ENCODE measurements at regions not wholly inside any gene's neighbourhood (a gene's known extent, or its start where the extent isn't known, plus 50 kb on each side); places are given as distances from the start of the nearest gene placed in this dataset.

DNA sequence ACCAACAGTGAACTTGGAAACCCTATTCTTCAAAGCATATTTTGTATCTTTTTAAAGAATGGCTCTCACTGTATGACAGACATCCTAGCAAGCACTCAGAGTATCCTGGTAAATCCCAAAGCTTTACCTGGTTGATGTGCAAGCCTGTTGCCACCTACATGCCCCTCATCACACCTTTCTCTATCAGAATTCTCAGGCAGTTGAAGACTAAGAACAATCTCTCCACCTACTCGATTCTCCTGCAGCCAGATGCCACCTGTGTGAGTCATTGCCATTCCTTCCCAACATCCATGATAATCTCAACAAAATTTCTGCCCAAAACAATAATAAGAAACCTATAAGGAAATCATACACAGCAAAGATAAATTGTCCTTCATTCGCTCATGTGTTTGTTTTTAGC lies 659.8 kb downstream of the BCL11A start:
- Histone ChIP-seq H3K4me1 (ENCODE audit: control insufficient read depth, insufficient read depth, low read length) (no peaks in the 10 kb centered on the region), H3K9ac (ENCODE audit: extremely low read depth, low read length, poor library complexity, severe bottlenecking) (no peak overlapping the region), H3K27ac (ENCODE audit: low read depth, low read length) (no peak overlapping the region), H3K4me3 (ENCODE audit: low read length) (no peak overlapping the region), H3K36me3 (ENCODE audit: control insufficient read depth, insufficient read depth, low read length) (no peaks in the 10 kb centered on the region), H3K9me3 (ENCODE audit: control insufficient read depth, low read length) (no peaks in the 10 kb centered on the region), H3K27me3 (ENCODE audit: control insufficient read depth, insufficient read depth, low read length, poor library complexity, severe bottlenecking) (no peaks in the 10 kb centered on the region)
- no peak overlapping the region for H3K27ac Mint-ChIP-seq
- peaks cover 8% of the 10 kb centered on the region for H3K4me1 Mint-ChIP-seq
- TF ChIP-seq, protein P1, sequence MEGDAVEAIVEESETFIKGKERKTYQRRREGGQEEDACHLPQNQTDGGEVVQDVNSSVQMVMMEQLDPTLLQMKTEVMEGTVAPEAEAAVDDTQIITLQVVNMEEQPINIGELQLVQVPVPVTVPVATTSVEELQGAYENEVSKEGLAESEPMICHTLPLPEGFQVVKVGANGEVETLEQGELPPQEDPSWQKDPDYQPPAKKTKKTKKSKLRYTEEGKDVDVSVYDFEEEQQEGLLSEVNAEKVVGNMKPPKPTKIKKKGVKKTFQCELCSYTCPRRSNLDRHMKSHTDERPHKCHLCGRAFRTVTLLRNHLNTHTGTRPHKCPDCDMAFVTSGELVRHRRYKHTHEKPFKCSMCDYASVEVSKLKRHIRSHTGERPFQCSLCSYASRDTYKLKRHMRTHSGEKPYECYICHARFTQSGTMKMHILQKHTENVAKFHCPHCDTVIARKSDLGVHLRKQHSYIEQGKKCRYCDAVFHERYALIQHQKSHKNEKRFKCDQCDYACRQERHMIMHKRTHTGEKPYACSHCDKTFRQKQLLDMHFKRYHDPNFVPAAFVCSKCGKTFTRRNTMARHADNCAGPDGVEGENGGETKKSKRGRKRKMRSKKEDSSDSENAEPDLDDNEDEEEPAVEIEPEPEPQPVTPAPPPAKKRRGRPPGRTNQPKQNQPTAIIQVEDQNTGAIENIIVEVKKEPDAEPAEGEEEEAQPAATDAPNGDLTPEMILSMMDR (conservative IDR thresholded peaks at IDR 0.05) = no peak
- peaks cover 2% of the 10 kb centered on the region for H3K27me3 Mint-ChIP-seq (ENCODE audit: insufficient read depth)
- no peaks in the 10 kb centered on the region for H3K36me3 Mint-ChIP-seq (ENCODE audit: low read depth)
- no peak for DNase-seq
- 92% methylated on average over 2 of the region's 2 CpGs; no CpG with 5 or more reads in 1 of the 2 experiments for WGBS, 2 experiments (ENCODE audit: insufficient coverage in 1 of 2, insufficient read length in 1 of 2)
- no peak overlapping the region for H3K4me3 Mint-ChIP-seq
- H3K9me3 Mint-ChIP-seq = no peaks in the 10 kb centered on the region

DNA sequence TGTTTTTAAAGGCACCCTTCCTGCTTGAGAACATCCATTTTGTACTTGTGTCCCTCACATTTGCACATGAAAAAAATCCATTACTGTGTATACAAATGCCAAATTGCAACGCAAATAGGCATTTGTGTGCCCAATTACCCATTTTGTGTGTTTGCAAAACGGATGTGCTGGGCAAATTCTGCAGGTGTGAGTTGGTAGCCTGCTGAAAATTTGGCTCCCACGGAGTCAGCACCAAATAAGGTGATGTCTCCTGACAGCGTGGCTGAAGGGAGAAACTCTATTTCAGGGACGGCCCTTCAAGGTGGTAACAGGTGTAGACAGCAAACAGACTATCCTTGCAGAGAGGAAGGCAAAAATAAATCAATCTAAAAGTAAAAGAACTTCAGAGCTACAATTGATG lies 661.1 kb downstream of the BCL11A start:
- no peaks in the 10 kb centered on the region for H3K9me3 ChIP-seq (ENCODE audit: control insufficient read depth, low read length)
- Mint-ChIP-seq H3K4me3 (no peak overlapping the region), H3K4me1 (peaks cover 20% of the 10 kb centered on the region), H3K27me3 (ENCODE audit: insufficient read depth) (peaks cover 2% of the 10 kb centered on the region), H3K36me3 (ENCODE audit: low read depth) (no peaks in the 10 kb centered on the region), H3K27ac (no peak overlapping the region), H3K9me3 (no peaks in the 10 kb centered on the region)
- no peak overlapping the region for H3K9ac ChIP-seq (ENCODE audit: extremely low read depth, low read length, poor library complexity, severe bottlenecking)
- TF ChIP-seq, protein P1 (conservative IDR thresholded peaks at IDR 0.05) = no peak
- no peaks in the 10 kb centered on the region for H3K4me1 ChIP-seq (ENCODE audit: control insufficient read depth, insufficient read depth, low read length)
- H3K27me3 ChIP-seq (ENCODE audit: control insufficient read depth, insufficient read depth, low read length, poor library complexity, severe bottlenecking) = no peaks in the 10 kb centered on the region
- H3K36me3 ChIP-seq (ENCODE audit: control insufficient read depth, insufficient read depth, low read length) = no peaks in the 10 kb centered on the region
- H3K27ac ChIP-seq (ENCODE audit: low read depth, low read length) = no peak overlapping the region
- H3K4me3 ChIP-seq (ENCODE audit: low read length) = no peak overlapping the region
- 69 to 81% methylated on average over 5 of the region's 5 CpGs for WGBS, 2 experiments (ENCODE audit: insufficient coverage in 1 of 2, insufficient read length in 1 of 2)
- DNase-seq = no peak

DNA sequence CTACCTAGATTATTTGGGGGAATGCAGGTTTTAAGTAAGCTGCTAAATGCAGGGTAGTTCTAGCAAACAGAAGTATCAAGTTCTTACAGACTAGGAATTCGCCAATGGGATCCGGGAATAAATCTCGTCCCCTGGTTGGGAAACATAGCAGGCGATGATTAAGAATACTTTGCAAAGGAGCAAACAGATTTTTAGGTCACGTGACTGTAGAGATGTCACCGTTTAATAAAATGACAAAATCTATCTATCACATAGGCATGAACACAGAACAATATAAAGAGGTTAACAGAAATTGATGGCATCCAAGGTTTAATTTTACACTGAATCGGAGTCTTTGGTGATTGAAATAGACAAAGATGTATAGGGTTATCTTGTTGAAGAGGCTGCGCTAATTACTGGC lies 664.1 kb downstream of the BCL11A start:
- Histone ChIP-seq H3K4me3 (ENCODE audit: low read length) (no peak overlapping the region), H3K27me3 (ENCODE audit: control insufficient read depth, insufficient read depth, low read length, poor library complexity, severe bottlenecking) (no peaks in the 10 kb centered on the region), H3K9me3 (ENCODE audit: control insufficient read depth, low read length) (no peaks in the 10 kb centered on the region), H3K36me3 (ENCODE audit: control insufficient read depth, insufficient read depth, low read length) (no peaks in the 10 kb centered on the region), H3K4me1 (ENCODE audit: control insufficient read depth, insufficient read depth, low read length) (no peaks in the 10 kb centered on the region), H3K9ac (ENCODE audit: extremely low read depth, low read length, poor library complexity, severe bottlenecking) (no peak overlapping the region), H3K27ac (ENCODE audit: low read depth, low read length) (no peak overlapping the region)
- H3K27me3 Mint-ChIP-seq (ENCODE audit: insufficient read depth) = peaks cover 2% of the 10 kb centered on the region
- no peaks in the 10 kb centered on the region for H3K36me3 Mint-ChIP-seq (ENCODE audit: low read depth)
- 92 to 93% methylated on average over 7 to 8 of the region's 8 CpGs for WGBS, 2 experiments (ENCODE audit: insufficient coverage in 1 of 2, insufficient read length in 1 of 2)
- no peaks in the 10 kb centered on the region for H3K9me3 Mint-ChIP-seq
- H3K27ac Mint-ChIP-seq = no peak overlapping the region
- H3K4me1 Mint-ChIP-seq = peaks cover 26% of the 10 kb centered on the region
- TF ChIP-seq, protein P1 (conservative IDR thresholded peaks at IDR 0.05) = no peak
- no peak overlapping the region for H3K4me3 Mint-ChIP-seq
- no peak for DNase-seq

Data from endodermal cell (in vitro differentiated cells).